ENCODE measurements at regions not wholly inside any gene's neighbourhood (a gene's known extent, or its start where the extent isn't known, plus 50 kb on each side); places are given as distances from the start of the nearest gene placed in this dataset.

GRCh38 chr11:80862011-80862410 lies 1421.2 kb upstream of the TENM4 start:
- no peak for TF ChIP-seq CTCF (IDR thresholded peaks at IDR 0.05)

DNA sequence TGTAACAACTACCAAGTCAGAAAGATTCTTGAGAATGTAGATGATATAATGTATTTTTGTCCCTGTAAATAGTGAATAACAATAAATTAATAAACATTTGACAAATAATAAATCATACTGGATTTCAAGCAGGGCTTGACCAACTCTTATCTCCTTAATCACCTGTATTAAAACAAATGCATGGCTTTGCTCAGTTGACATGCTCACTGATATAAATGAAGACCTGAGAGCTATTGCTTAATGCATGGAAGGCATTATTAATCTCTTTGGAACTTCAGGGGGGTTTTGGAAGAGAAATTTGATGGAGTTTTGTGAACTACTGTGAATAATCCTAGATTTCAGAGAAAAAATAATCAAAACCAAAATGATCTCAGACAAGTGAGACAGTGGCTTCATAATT lies 1420.4 kb upstream of the TENM4 start:
- TF ChIP-seq CTCF (IDR thresholded peaks at IDR 0.05), result no peak

DNA sequence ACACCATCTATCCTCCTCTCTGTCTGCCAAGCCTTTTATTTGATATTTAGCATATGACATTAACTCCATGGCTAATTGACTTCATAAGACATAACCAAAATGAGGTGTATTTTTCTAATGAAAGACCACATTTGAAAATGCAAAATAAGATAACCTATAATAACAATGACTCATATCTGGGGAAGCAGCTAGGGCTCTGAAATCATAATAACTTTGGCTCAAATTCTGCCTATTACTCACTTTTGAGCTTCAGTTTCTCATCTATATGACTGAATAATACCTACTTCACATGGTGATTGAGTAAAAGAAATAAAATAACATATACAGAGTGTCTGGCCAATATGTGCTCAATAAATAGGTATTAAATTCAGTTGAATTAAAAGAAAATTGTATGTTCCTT lies 1419.8 kb upstream of the TENM4 start:
- no peak for TF ChIP-seq CTCF (IDR thresholded peaks at IDR 0.05)

- TF ChIP-seq CTCF (IDR thresholded peaks at IDR 0.05), result no peak
Measured at GRCh38 chr11:80856066-80856465, 1415.2 kb upstream of the TENM4 start.

- TF ChIP-seq CTCF (IDR thresholded peaks at IDR 0.05), result no peak
Measured at GRCh38 chr11:80855426-80855825, 1414.6 kb upstream of the TENM4 start.

DNA sequence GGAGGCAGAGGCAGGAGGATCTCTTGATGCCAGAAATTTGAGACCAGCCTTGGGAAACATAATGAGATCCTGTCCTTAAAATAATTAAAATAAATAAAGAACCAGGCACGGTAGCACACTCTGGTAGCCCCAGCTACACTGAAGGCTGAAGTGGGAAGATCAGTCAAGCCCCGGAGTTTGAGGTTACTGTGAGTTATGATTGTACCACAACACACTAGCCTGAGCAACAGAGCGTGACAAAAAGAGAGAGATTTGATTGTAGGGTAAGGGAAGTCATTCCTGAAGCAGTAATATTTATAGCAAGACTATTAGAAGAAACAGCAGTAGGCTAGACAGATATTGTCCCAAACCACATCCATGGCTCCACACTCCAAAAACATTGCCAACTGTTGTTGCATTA lies 1408.4 kb upstream of the TENM4 start:
- TF ChIP-seq CTCF (IDR thresholded peaks at IDR 0.05), result no peak

DNA sequence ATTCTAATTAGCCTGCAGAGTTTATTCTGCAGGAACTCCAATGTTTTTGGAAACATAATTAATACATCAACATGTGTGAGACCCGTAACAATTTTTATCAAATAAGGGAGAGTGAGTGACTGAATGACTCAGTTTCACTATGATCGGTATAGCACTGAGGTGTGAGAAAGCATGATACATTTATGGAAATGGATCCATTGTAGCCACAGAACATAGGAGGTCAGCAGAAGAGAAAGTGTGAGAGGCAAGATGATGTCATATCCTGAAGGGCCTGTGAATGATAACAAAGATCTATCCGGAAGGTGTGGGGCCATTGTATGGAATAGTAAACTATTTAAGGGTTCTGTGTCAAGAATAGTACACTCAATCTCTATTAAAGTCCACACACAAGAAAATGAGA lies 1406.1 kb upstream of the TENM4 start:
- TF ChIP-seq CTCF (IDR thresholded peaks at IDR 0.05), result no peak

DNA sequence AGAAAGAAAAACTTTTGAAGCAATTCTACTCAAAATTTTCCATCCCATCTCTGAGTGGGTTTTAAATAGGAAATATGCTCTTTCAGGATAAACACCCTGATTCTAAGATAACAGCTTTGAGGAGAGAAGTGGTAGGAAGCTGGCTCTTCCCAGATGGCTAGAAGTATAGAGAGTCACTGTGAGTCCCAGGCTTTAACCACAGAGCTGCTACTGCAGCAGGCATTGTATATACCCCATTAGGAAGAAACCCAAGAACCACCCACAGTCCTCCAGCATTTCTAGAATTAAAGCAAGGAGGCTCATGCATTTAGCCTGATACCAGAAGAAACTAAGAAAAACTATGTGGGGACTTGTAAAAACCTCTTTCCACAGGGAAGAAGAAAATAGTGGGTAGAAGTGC lies 1405.6 kb upstream of the TENM4 start:
- TF ChIP-seq CTCF (IDR thresholded peaks at IDR 0.05), result no peak
